Ascending aorta (tissue), 2 donors: ENCODE measurements at regions not wholly inside any gene's neighbourhood (a gene's known extent, or its start where the extent isn't known, plus 50 kb on each side); places are given as distances from the start of the nearest gene placed in this dataset.

Experiments
- DNase-seq, 2 donors: peaks; one replicate each; pipeline ENCODE4 v3.0.0-alpha.2; 2019; ENCODE audit warnings: low spot score in 2 of 2
- H3K27ac ChIP-seq, 2 donors: fragments of 200-600 bp; sonication (generic); one replicate each; pipeline ENCODE4 v1.5.1; 2016 to 2017; ENCODE audit warnings: mild to moderate bottlenecking in 1 of 2
- H3K27me3 ChIP-seq: fragments of 200-600 bp; sonication (generic); one replicate; pipeline ENCODE4 v1.5.1; 2017
- H3K36me3 ChIP-seq, 2 donors: fragments of 200-600 bp; sonication (generic); one replicate each; pipeline ENCODE4 v1.5.1; 2016
- H3K4me1 ChIP-seq, 2 donors: fragments of 200-600 bp; sonication (generic); one replicate each; pipeline ENCODE4 v1.5.1; 2016 to 2017; ENCODE audit warnings: mild to moderate bottlenecking in 1 of 2
- H3K4me3 ChIP-seq, 2 donors: fragments of 200-600 bp; sonication (generic); one replicate each; pipeline ENCODE4 v1.5.1; 2016 to 2017; ENCODE audit warnings: mild to moderate bottlenecking in 1 of 2
- H3K9me3 ChIP-seq, 2 donors: fragments of 200-600 bp; sonication (generic); one replicate each; pipeline ENCODE4 v1.5.1; 2016
- intact Hi-C: fragments of 100-400 bp; cut with DNase I; formaldehyde crosslinking; loops from one replicate; pipeline ENCODE4 v1.15.1; 2023
- TF ChIP-seq, protein P1 (sequence below), 3 experiments: fragments of 200-600 bp in 2 of 3; fragments of 450-650 bp in 1 of 3; sonication (generic) in 2 of 3; IDR thresholded peaks; one replicate each; pipeline ENCODE4 v1.5.1; 2016 to 2019; ENCODE audit warnings: antibody characterized with exemption in 3 of 3, mild to moderate bottlenecking in 1 of 3, moderate library complexity in 1 of 3

DNA sequence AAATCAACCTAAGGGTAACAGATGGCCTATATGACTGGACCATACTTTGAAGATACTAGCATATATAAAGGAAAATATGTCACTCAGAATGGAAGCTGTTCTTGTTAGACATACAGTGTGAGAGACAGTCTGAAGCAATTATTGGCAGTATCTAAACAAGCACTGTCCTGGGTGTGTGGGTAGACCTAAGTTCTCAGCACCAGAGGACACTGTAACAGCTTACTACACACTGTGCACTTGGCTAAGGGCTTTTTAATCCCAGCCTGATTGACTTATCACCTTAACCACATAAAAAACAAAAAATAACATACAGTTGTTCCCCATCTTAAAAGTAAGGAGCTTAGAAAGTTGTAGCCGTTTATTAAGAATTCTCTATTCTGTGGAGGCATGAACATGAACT, 1066.1 kb upstream of the FANCL start:
- Histone ChIP-seq H3K27ac (no peak overlapping the region), H3K27me3 (no peaks in the 10 kb centered on the region), H3K9me3 (no peaks in the 10 kb centered on the region), H3K4me1 (no peaks in the 10 kb centered on the region), H3K4me3 (no peak overlapping the region), H3K36me3 (no peaks in the 10 kb centered on the region)
- TF ChIP-seq, protein P1, sequence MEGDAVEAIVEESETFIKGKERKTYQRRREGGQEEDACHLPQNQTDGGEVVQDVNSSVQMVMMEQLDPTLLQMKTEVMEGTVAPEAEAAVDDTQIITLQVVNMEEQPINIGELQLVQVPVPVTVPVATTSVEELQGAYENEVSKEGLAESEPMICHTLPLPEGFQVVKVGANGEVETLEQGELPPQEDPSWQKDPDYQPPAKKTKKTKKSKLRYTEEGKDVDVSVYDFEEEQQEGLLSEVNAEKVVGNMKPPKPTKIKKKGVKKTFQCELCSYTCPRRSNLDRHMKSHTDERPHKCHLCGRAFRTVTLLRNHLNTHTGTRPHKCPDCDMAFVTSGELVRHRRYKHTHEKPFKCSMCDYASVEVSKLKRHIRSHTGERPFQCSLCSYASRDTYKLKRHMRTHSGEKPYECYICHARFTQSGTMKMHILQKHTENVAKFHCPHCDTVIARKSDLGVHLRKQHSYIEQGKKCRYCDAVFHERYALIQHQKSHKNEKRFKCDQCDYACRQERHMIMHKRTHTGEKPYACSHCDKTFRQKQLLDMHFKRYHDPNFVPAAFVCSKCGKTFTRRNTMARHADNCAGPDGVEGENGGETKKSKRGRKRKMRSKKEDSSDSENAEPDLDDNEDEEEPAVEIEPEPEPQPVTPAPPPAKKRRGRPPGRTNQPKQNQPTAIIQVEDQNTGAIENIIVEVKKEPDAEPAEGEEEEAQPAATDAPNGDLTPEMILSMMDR (IDR thresholded peaks at IDR 0.05) = no peak
- intact Hi-C loops = no loop called here
- no peak for DNase-seq

DNA sequence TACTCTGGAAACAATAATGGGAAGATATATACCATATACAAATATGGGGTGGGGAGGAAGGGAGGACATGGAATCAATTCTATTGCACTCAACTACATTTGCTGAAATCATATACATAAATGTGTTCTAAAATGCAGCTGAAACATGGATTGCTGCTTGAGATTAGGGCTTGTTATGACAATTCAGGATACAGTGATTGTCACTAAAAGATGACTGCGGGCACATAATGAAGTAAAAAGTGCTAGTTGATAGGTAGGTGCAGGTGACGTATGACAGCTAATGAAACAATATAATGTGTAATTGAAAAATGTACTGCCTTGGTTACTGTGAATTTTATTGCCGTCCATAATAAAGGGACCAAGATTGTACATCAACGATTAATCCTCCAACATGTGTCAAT, 1062.1 kb upstream of the FANCL start:
- H3K36me3 ChIP-seq = no peaks in the 10 kb centered on the region
- intact Hi-C loops = no loop called here
- H3K4me1 ChIP-seq = no peaks in the 10 kb centered on the region
- H3K9me3 ChIP-seq = no peaks in the 10 kb centered on the region
- TF ChIP-seq, protein P1 (IDR thresholded peaks at IDR 0.05) = no peak
- no peak overlapping the region for H3K4me3 ChIP-seq
- no peak for DNase-seq
- H3K27ac ChIP-seq = no peak overlapping the region
- H3K27me3 ChIP-seq = no peaks in the 10 kb centered on the region

DNA sequence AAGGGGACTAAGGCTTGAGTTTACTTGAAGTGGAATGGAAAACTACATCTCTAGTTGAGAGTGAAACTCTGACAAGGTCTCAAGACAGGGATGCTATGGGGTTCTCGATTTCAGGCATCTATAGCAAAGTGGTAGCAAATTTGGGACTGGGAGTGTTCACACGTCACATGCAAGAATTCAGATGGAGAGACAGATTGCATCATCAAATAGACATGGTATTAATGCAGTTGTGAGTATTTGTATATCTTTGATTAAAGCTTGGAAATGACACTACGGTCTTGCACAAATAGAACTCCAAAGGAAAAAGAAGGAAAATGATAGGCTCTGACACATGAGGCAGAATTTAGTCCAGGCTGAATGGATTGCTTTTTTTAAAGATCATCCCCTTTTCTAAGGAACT, 1061.6 kb upstream of the FANCL start:
- no peaks in the 10 kb centered on the region for H3K36me3 ChIP-seq

DNA sequence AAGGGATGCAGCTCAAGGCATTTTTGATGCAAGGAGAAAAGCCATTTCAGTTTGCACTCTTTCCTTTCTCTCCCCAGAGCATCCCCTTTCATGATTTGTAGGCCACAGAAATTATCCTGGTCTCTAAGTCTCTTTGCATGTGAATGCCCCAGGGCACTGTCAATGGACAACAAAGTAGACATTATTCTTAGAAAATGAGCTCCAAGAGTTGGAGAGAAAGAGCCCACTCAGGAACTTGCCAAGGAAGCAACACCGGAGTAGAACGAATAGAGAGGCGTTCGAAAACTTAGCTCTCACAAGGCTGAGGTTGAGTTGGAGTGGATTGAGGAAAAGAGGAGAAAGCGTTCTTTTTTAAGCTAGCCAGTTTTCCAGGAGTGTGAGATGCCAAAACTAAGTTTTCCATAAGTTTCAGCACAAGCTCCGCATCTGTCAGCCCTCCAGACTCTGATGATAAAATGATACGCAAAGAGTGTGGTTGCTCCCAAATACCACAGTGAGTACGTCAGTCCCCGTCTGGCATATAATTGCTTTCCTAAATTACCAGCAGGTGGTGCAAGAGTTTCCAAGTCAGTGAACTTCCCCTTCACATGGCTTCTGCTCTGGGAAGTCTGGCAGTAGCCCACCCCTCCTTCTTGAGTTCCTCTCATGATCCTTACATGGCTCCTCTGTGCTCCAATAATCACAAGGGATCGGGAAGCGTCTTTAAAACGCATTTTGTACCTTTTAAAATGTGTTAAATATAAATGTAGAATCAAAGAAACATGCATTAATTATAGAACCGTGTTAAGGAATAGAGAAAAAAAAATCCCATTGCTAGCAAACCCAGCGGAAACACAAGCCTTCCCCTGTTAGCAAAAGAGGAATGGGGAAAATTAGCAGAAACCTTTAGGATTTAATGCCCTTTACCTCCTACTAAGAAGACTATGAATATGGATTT, 1060.6 kb upstream of the FANCL start:
- intact Hi-C loops = no loop called here
- H3K4me3 ChIP-seq = no peak overlapping the region
- no peaks in the 10 kb centered on the region for H3K9me3 ChIP-seq
- no peaks in the 10 kb centered on the region for H3K4me1 ChIP-seq
- no peaks in the 10 kb centered on the region for H3K36me3 ChIP-seq
- H3K27ac ChIP-seq = no peak overlapping the region
- no peaks in the 10 kb centered on the region for H3K27me3 ChIP-seq
- no peak for DNase-seq
- TF ChIP-seq, protein P1 (IDR thresholded peaks at IDR 0.05) = peak in 2 of 3 experiments; percentile 20 to 37

More for the DNA sequence above, 1061.6 kb upstream of the FANCL start:
- H3K27me3 ChIP-seq = no peaks in the 10 kb centered on the region
- H3K4me3 ChIP-seq = no peak overlapping the region
- intact Hi-C loops = no loop called here
- DNase-seq = no peak
- no peak overlapping the region for H3K27ac ChIP-seq
- no peaks in the 10 kb centered on the region for H3K4me1 ChIP-seq
- no peaks in the 10 kb centered on the region for H3K9me3 ChIP-seq
- TF ChIP-seq, protein P1 (IDR thresholded peaks at IDR 0.05) = no peak

DNA sequence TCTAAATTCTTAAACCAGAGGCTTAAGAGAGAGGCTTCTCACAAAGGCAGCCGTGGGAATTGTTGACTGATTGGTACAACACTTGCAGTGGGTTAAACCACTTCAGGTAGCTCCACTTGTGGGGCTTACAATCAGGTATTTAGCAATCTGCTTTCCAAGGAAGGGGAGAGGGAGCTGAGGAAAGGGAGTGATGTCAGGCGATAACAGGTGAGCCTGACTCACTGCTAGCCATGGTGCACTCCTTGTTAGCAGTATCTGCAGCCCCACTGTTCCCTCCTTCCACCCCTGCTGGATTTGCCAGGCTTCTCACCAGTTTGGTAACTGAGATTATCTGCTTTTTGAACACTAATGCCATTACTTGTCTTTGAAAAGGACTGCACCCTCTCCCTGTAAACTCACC, 1056.7 kb upstream of the FANCL start:
- intact Hi-C loops = no loop called here
- H3K36me3 ChIP-seq = no peaks in the 10 kb centered on the region
- TF ChIP-seq, protein P1 (IDR thresholded peaks at IDR 0.05) = no peak
- H3K27ac ChIP-seq = no peak overlapping the region
- no peak for DNase-seq
- no peaks in the 10 kb centered on the region for H3K4me1 ChIP-seq
- no peaks in the 10 kb centered on the region for H3K9me3 ChIP-seq
- no peaks in the 10 kb centered on the region for H3K27me3 ChIP-seq
- H3K4me3 ChIP-seq = no peak overlapping the region
